DND-41 (cell line): ENCODE measurements at regions not wholly inside any gene's neighbourhood (a gene's known extent, or its start where the extent isn't known, plus 50 kb on each side); places are given as distances from the start of the nearest gene placed in this dataset.

Experiments
- ATAC-seq: fragments of 200-7000 bp; cut with Tn5 transposase; 3 replicates; pipeline ENCODE4 v1.9.1; 2021; ENCODE audit warnings: low read depth; ENCODE audit not compliant: insufficient read depth
- DNase-seq: peaks from one replicate; pipeline ENCODE4 v3.0.0-alpha.2; 2020
- H2AFZ ChIP-seq: 2 replicates; pipeline ENCODE4 v1.6.0; 2012; ENCODE audit warnings: low read depth, low read length
- H3K27ac ChIP-seq: 2 replicates; pipeline ENCODE4 v1.5.1; 2012; ENCODE audit warnings: low read length, inconsistent platforms
- H3K27me3 ChIP-seq: fragments of 200-600 bp; sonication (generic); 2 replicates; pipeline ENCODE4 v1.6.0; 2012; ENCODE audit warnings: low read length, mild to moderate bottlenecking, inconsistent platforms; ENCODE audit not compliant: insufficient read depth, poor library complexity
- H3K36me3 ChIP-seq: 2 replicates; pipeline ENCODE4 v1.5.1; 2012; ENCODE audit warnings: low read length, inconsistent platforms; ENCODE audit not compliant: insufficient read depth
- H3K4me1 ChIP-seq: 2 replicates; pipeline ENCODE4 v1.5.1; 2012; ENCODE audit warnings: mild to moderate bottlenecking, low read length; ENCODE audit not compliant: insufficient read depth
- H3K4me2 ChIP-seq: 2 replicates; pipeline ENCODE4 v1.6.0; 2012; ENCODE audit warnings: mild to moderate bottlenecking, moderate library complexity, low read length, inconsistent platforms; ENCODE audit not compliant: insufficient read depth
- H3K4me3 ChIP-seq, 2 experiments: fragments of 200-600 bp in 1 of 2; shearing (Covaris generic) in 1 of 2; 2 replicates each; pipeline ENCODE4 v1.5.1; 2012 to 2016; ENCODE audit warnings: inconsistent platforms in 2 of 2, low read length in 2 of 2, mild to moderate bottlenecking in 2 of 2, low read depth in 1 of 2, moderate library complexity in 1 of 2
- H3K79me2 ChIP-seq: 2 replicates; pipeline ENCODE4 v1.6.0; 2012; ENCODE audit warnings: low read length, inconsistent platforms; ENCODE audit not compliant: insufficient read depth
- H3K9ac ChIP-seq: 2 replicates; pipeline ENCODE4 v1.6.0; 2012; ENCODE audit warnings: low read depth, mild to moderate bottlenecking, inconsistent platforms, low read length, moderate library complexity
- H3K9me3 ChIP-seq: 2 replicates; pipeline ENCODE4 v1.5.1; 2012; ENCODE audit warnings: low read length, moderate library complexity, mild to moderate bottlenecking, inconsistent platforms; ENCODE audit not compliant: insufficient read depth, severe bottlenecking
- H4K20me1 ChIP-seq: 2 replicates; pipeline ENCODE4 v1.6.0; 2012; ENCODE audit warnings: low read length; ENCODE audit not compliant: insufficient read depth
- EZH2 ChIP-seq: IDR thresholded peaks from 3 replicates; pipeline ENCODE4 v1.6.1; 2012; ENCODE audit warnings: borderline replicate concordance, low read depth, mild to moderate bottlenecking, moderate library complexity, low read length, inconsistent platforms; ENCODE audit not compliant: severe bottlenecking
- TF ChIP-seq, protein P1 (sequence below): IDR thresholded peaks from 2 replicates; pipeline ENCODE4 v1.5.1; 2012; ENCODE audit warnings: borderline replicate concordance, low read length, moderate library complexity, mild to moderate bottlenecking; ENCODE audit not compliant: poor library complexity, severe bottlenecking; ENCODE audit errors: extremely low read depth

GRCh38 chr2:2839782-2840531, 508.9 kb upstream of the MYT1L start:
- H4K20me1 ChIP-seq: no peaks in the 10 kb centered on the region
- H3K27ac ChIP-seq: no peak overlapping the region
- DNase-seq (no peak), ATAC-seq (no peak)
- H2AFZ ChIP-seq: no peak overlapping the region
- no peak overlapping the region for H3K4me3 ChIP-seq
- TF ChIP-seq EZH2: no peak
- TF ChIP-seq, protein P1, sequence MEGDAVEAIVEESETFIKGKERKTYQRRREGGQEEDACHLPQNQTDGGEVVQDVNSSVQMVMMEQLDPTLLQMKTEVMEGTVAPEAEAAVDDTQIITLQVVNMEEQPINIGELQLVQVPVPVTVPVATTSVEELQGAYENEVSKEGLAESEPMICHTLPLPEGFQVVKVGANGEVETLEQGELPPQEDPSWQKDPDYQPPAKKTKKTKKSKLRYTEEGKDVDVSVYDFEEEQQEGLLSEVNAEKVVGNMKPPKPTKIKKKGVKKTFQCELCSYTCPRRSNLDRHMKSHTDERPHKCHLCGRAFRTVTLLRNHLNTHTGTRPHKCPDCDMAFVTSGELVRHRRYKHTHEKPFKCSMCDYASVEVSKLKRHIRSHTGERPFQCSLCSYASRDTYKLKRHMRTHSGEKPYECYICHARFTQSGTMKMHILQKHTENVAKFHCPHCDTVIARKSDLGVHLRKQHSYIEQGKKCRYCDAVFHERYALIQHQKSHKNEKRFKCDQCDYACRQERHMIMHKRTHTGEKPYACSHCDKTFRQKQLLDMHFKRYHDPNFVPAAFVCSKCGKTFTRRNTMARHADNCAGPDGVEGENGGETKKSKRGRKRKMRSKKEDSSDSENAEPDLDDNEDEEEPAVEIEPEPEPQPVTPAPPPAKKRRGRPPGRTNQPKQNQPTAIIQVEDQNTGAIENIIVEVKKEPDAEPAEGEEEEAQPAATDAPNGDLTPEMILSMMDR: no peak
- no peaks in the 10 kb centered on the region for H3K79me2 ChIP-seq
- H3K9me3 ChIP-seq: no peaks in the 10 kb centered on the region
- H3K4me2 ChIP-seq: no peak overlapping the region
- H3K27me3 ChIP-seq: no peaks in the 10 kb centered on the region
- no peaks in the 10 kb centered on the region for H3K36me3 ChIP-seq
- no peaks in the 10 kb centered on the region for H3K4me1 ChIP-seq
- no peak overlapping the region for H3K9ac ChIP-seq

GRCh38 chr2:2839393-2839781, 508.3 kb upstream of the MYT1L start:
- no peak overlapping the region for H3K27ac ChIP-seq
- TF ChIP-seq, protein P1: no peak
- TF ChIP-seq EZH2: no peak
- H3K9ac ChIP-seq: no peak overlapping the region
- ATAC-seq (no peak), DNase-seq (no peak)
- no peaks in the 10 kb centered on the region for H3K4me1 ChIP-seq
- no peaks in the 10 kb centered on the region for H3K27me3 ChIP-seq
- no peaks in the 10 kb centered on the region for H3K79me2 ChIP-seq
- H3K36me3 ChIP-seq: no peaks in the 10 kb centered on the region
- no peaks in the 10 kb centered on the region for H4K20me1 ChIP-seq
- no peak overlapping the region for H3K4me3 ChIP-seq
- no peak overlapping the region for H3K4me2 ChIP-seq
- H3K9me3 ChIP-seq: no peaks in the 10 kb centered on the region
- H2AFZ ChIP-seq: no peak overlapping the region

- H3K9ac ChIP-seq: no peak overlapping the region
- H3K4me2 ChIP-seq: no peak overlapping the region
- H3K79me2 ChIP-seq: no peaks in the 10 kb centered on the region
- no peak overlapping the region for H2AFZ ChIP-seq
- no peaks in the 10 kb centered on the region for H3K27me3 ChIP-seq
- no peaks in the 10 kb centered on the region for H4K20me1 ChIP-seq
- H3K27ac ChIP-seq: no peak overlapping the region
- H3K4me3 ChIP-seq: no peak overlapping the region
- TF ChIP-seq, protein P1: no peak
- no peak for TF ChIP-seq EZH2
- no peaks in the 10 kb centered on the region for H3K4me1 ChIP-seq
- no peak for ATAC-seq
- no peak for DNase-seq
- H3K36me3 ChIP-seq: no peaks in the 10 kb centered on the region
- no peaks in the 10 kb centered on the region for H3K9me3 ChIP-seq
Observed at GRCh38 chr2:2838548-2838845, 507.4 kb upstream of the MYT1L start.
